GM23338 (cell line): ENCODE measurements at regions not wholly inside any gene's neighbourhood (a gene's known extent, or its start where the extent isn't known, plus 50 kb on each side); places are given as distances from the start of the nearest gene placed in this dataset.

ENCODE experiments used
- CREB1 ChIP-seq: fragments of 250-450 bp; sonication (Bioruptor Pico); IDR thresholded peaks from 2 replicates; pipeline ENCODE4 v1.5.0; 2020; ENCODE audit warnings: low read depth, mild to moderate bottlenecking, moderate library complexity
- CTCF ChIP-seq, 2 experiments: fragments of 200-600 bp in 1 of 2; sonication (generic) in 1 of 2; conservative IDR thresholded peaks; 2 replicates each; pipeline versions ENCODE4 v1.5.1 to v1.6.1; 2016 to 2017; ENCODE audit warnings: antibody characterized with exemption in 2 of 2, low read depth in 2 of 2, mild to moderate bottlenecking in 2 of 2, moderate library complexity in 1 of 2
- EZH2phosphoT487 ChIP-seq: fragments of 200-600 bp; sonication (generic); IDR thresholded peaks from one replicate; pipeline ENCODE4 v1.8.1; 2018; ENCODE audit warnings: antibody characterized with exemption; ENCODE audit not compliant: unreplicated experiment
- JUNB ChIP-seq: IDR thresholded peaks from one replicate; pipeline ENCODE4 v1.6.1; 2016; ENCODE audit warnings: antibody characterized with exemption; ENCODE audit not compliant: unreplicated experiment
- POLR2AphosphoS5 ChIP-seq: IDR thresholded peaks from 2 replicates; pipeline ENCODE4 v1.6.1; 2016; ENCODE audit warnings: antibody characterized with exemption, low read depth
- REST ChIP-seq: IDR thresholded peaks from one replicate; pipeline ENCODE4 v1.6.1; 2018; ENCODE audit warnings: antibody characterized with exemption; ENCODE audit not compliant: unreplicated experiment

- TF ChIP-seq CTCF (conservative IDR thresholded peaks at IDR 0.05; ENCODE audit: low read depth in 2 of 2), result no peak
- no peak for TF ChIP-seq REST
- TF ChIP-seq EZH2phosphoT487, result no peak
- no peak for TF ChIP-seq POLR2AphosphoS5
- no peak for TF ChIP-seq JUNB
- no peak for TF ChIP-seq CREB1 (CRISPR knock-in tag)
Measured at GRCh38 chrX:39611468-39611867, 486.3 kb downstream of the BCOR start.
